ENCODE measurements at regions not wholly inside any gene's neighbourhood (a gene's known extent, or its start where the extent isn't known, plus 50 kb on each side); places are given as distances from the start of the nearest gene placed in this dataset.

GRCh38 chr2:60249879-60250278, 303.6 kb downstream of the BCL11A start:
- no peak for TF ChIP-seq POLR2A (IDR thresholded peaks at IDR 0.05; ENCODE audit: control extremely low read depth in 1 of 2, low read depth in 2 of 2, low read length in 2 of 2)
- no peak for TF ChIP-seq EZH2 (IDR thresholded peaks at IDR 0.05; ENCODE audit: low read depth, low read length, severe bottlenecking)
- TF ChIP-seq TCF12 (IDR thresholded peaks at IDR 0.05; ENCODE audit: low read depth, low read length): no peak
- no peak for TF ChIP-seq CTCF (IDR thresholded peaks at IDR 0.05; ENCODE audit: control extremely low read depth in 1 of 3, insufficient read depth in 1 of 3, low read depth in 1 of 3, low read length in 3 of 3)
- TF ChIP-seq ATF3 (IDR thresholded peaks at IDR 0.05; ENCODE audit: insufficient read depth, low read depth, low read length): no peak
- TF ChIP-seq RXRA (IDR thresholded peaks at IDR 0.05; ENCODE audit: insufficient read depth, low read depth, low read length): no peak
- TF ChIP-seq ATF2 (IDR thresholded peaks at IDR 0.05; ENCODE audit: low read length): no peak
- TF ChIP-seq YY1 (IDR thresholded peaks at IDR 0.05; ENCODE audit: low read depth, low read length): no peak
- TF ChIP-seq KDM1A (IDR thresholded peaks at IDR 0.05; ENCODE audit: borderline replicate concordance, low read length): no peak
- TF ChIP-seq JUND (IDR thresholded peaks at IDR 0.05; ENCODE audit: low read length): no peak
- no peak for TF ChIP-seq NANOG (IDR thresholded peaks at IDR 0.05; ENCODE audit: insufficient read depth, low read depth, low read length, poor library complexity, severe bottlenecking)
- TF ChIP-seq TEAD4 (IDR thresholded peaks at IDR 0.05; ENCODE audit: low read depth, low read length): no peak
